ENCODE measurements at regions not wholly inside any gene's neighbourhood (a gene's known extent, or its start where the extent isn't known, plus 50 kb on each side); places are given as distances from the start of the nearest gene placed in this dataset.

GRCh38 chr12:72082986-72083820, 144.6 kb downstream of the TPH2 start:
- no peak for DNase-seq
- in situ Hi-C loops (cut with HindIII; ENCODE audit: low pct_ligation_motif_present, low pct_unique_long_range_greater_than_20kb, low sequenced_read_pairs), result no loop called here

- DNase-seq, result no peak
- in situ Hi-C loops (cut with HindIII; ENCODE audit: low pct_ligation_motif_present, low pct_unique_long_range_greater_than_20kb, low sequenced_read_pairs), result no loop called here
Observed at GRCh38 chr12:72084061-72084460, 145.4 kb downstream of the TPH2 start.

- in situ Hi-C loops (cut with HindIII; ENCODE audit: low pct_ligation_motif_present, low pct_unique_long_range_greater_than_20kb, low sequenced_read_pairs), result no loop called here
- no peak for DNase-seq
Observed at GRCh38 chr12:72084880-72085279, 146.2 kb downstream of the TPH2 start.

GRCh38 chr12:72089678-72090077, 151.0 kb downstream of the TPH2 start:
- in situ Hi-C loops (cut with HindIII; ENCODE audit: low pct_ligation_motif_present, low pct_unique_long_range_greater_than_20kb, low sequenced_read_pairs), result no loop called here
- DNase-seq, result no peak

- in situ Hi-C loops (cut with HindIII; ENCODE audit: low pct_ligation_motif_present, low pct_unique_long_range_greater_than_20kb, low sequenced_read_pairs), result no loop called here
- no peak for DNase-seq
Observed at GRCh38 chr12:72093424-72093823, 154.8 kb downstream of the TPH2 start.

- in situ Hi-C loops (cut with HindIII; ENCODE audit: low pct_ligation_motif_present, low pct_unique_long_range_greater_than_20kb, low sequenced_read_pairs), result no loop called here
- no peak for DNase-seq
Observed at GRCh38 chr12:72093930-72094329, 155.3 kb downstream of the TPH2 start.

GRCh38 chr12:72094490-72094889, 155.8 kb downstream of the TPH2 start:
- DNase-seq, result no peak
- in situ Hi-C loops (cut with HindIII; ENCODE audit: low pct_ligation_motif_present, low pct_unique_long_range_greater_than_20kb, low sequenced_read_pairs), result no loop called here

GRCh38 chr12:72095025-72095424, 156.4 kb downstream of the TPH2 start:
- in situ Hi-C loops (cut with HindIII; ENCODE audit: low pct_ligation_motif_present, low pct_unique_long_range_greater_than_20kb, low sequenced_read_pairs), result no loop called here
- DNase-seq, result no peak

GRCh38 chr12:72098622-72099021, 160.0 kb downstream of the TPH2 start:
- DNase-seq, result no peak
- in situ Hi-C loops (cut with HindIII; ENCODE audit: low pct_ligation_motif_present, low pct_unique_long_range_greater_than_20kb, low sequenced_read_pairs), result no loop called here

- DNase-seq, result no peak
- in situ Hi-C loops (cut with HindIII; ENCODE audit: low pct_ligation_motif_present, low pct_unique_long_range_greater_than_20kb, low sequenced_read_pairs), result no loop called here
Observed at GRCh38 chr12:72100854-72101253, 162.2 kb downstream of the TPH2 start.

GRCh38 chr12:72102150-72102549, 163.5 kb downstream of the TPH2 start:
- no peak for DNase-seq
- in situ Hi-C loops (cut with HindIII; ENCODE audit: low pct_ligation_motif_present, low pct_unique_long_range_greater_than_20kb, low sequenced_read_pairs), result no loop called here

- in situ Hi-C loops (cut with HindIII; ENCODE audit: low pct_ligation_motif_present, low pct_unique_long_range_greater_than_20kb, low sequenced_read_pairs), result no loop called here
Observed at GRCh38 chr12:72105849-72106248, 166.3 kb upstream of the TRHDE start.

GRCh38 chr12:72110937-72111650, 161.1 kb upstream of the TRHDE start:
- in situ Hi-C loops (cut with HindIII; ENCODE audit: low pct_ligation_motif_present, low pct_unique_long_range_greater_than_20kb, low sequenced_read_pairs), result no loop called here
- DNase-seq, result no peak

More at GRCh38 chr12:72105849-72106248, 166.3 kb upstream of the TRHDE start:
- no peak for DNase-seq

GRCh38 chr12:72111706-72112105, 160.5 kb upstream of the TRHDE start:
- in situ Hi-C loops (cut with HindIII; ENCODE audit: low pct_ligation_motif_present, low pct_unique_long_range_greater_than_20kb, low sequenced_read_pairs), result no loop called here

GRCh38 chr12:72133497-72134055, 138.6 kb upstream of the TRHDE start:
- no peak for DNase-seq
- in situ Hi-C loops (cut with HindIII; ENCODE audit: low pct_ligation_motif_present, low pct_unique_long_range_greater_than_20kb, low sequenced_read_pairs), result no loop called here

More at GRCh38 chr12:72111706-72112105, 160.5 kb upstream of the TRHDE start:
- no peak for DNase-seq

- no peak for DNase-seq
- in situ Hi-C loops (cut with HindIII; ENCODE audit: low pct_ligation_motif_present, low pct_unique_long_range_greater_than_20kb, low sequenced_read_pairs), result no loop called here
Observed at GRCh38 chr12:72134246-72135020, 137.7 kb upstream of the TRHDE start.

- in situ Hi-C loops (cut with HindIII; ENCODE audit: low pct_ligation_motif_present, low pct_unique_long_range_greater_than_20kb, low sequenced_read_pairs), result no loop called here
- no peak for DNase-seq
Observed at GRCh38 chr12:72135021-72135301, 137.2 kb upstream of the TRHDE start.

- DNase-seq, result no peak
- in situ Hi-C loops (cut with HindIII; ENCODE audit: low pct_ligation_motif_present, low pct_unique_long_range_greater_than_20kb, low sequenced_read_pairs), result no loop called here
Observed at GRCh38 chr12:72136792-72137191, 135.4 kb upstream of the TRHDE start.

GRCh38 chr12:72139411-72139810, 132.8 kb upstream of the TRHDE start:
- in situ Hi-C loops (cut with HindIII; ENCODE audit: low pct_ligation_motif_present, low pct_unique_long_range_greater_than_20kb, low sequenced_read_pairs), result no loop called here
- DNase-seq, result no peak
